ENCODE measurements at regions not wholly inside any gene's neighbourhood (a gene's known extent, or its start where the extent isn't known, plus 50 kb on each side); places are given as distances from the start of the nearest gene placed in this dataset.
A peak's percentile ranks its signal among the peaks of the same experiment; 100 is the strongest.

DNA sequence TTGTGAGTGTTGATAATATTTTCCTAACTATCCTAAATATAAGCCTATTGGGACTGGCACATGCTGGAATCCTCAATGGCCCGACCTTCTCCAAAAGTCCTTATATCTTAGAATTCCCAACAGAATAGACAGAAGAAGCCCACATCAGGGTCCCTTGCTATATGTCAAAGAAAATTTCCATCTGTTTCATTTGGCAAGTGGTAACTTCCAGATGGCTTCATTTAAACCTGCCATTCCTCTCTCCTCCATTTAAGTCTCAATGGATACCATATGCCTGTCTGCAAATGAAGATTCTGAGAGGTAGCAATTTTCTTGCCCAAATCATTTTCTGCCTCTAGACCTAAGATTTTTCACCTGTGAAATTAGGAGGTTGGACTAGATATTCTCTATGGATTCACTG, 73.1 kb upstream of the KCNA4 start:
- no peak for DNase-seq

DNA sequence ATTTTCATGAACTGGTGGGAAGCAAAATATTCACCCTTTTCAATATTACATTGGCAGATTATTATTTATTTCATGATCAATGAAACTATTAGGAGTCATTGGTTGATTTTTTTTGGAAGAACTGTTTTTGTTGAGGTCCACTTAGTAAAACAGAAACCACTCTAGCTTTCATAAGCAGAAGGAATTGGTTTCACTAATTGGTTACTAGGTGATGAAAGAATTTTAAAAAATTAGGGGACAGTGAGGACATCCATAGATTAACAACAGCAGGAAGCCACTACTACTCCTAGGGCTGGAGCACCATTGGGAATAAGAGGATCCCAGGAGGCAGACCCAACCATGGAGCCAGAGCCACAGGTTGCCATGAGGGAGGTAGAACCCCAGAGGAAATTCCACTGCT, 74.4 kb upstream of the KCNA4 start:
- DNase-seq = no peak

- no peak for DNase-seq
Measured at GRCh38 chr11:30091737-30092136, 74.9 kb upstream of the KCNA4 start.

DNA sequence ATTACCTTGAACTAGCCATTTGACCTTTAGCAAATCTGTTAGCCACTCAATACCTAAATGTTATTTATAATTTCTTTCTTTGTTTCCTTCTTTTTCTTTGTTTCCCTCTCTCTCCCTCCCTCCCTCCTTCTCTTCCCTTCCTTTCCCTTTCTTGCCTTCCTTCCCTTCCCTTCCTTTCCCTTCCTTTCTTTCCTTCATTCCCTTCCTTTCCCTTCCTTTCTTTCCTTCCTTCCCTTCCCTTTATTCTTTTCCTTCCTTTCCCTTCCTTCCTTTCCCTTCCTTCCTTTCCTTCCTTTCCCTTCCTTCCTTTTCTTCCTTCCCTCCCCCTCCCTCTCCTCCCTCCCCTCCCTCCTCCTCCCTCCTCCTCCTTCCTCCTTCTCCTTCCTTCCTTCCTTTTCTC, 75.7 kb upstream of the KCNA4 start:
- DNase-seq = no peak

- DNase-seq = no peak
Measured at GRCh38 chr11:30100495-30100894, 83.7 kb upstream of the KCNA4 start.

- DNase-seq = no peak
Measured at GRCh38 chr11:30106222-30107181, 89.7 kb upstream of the KCNA4 start.

DNA sequence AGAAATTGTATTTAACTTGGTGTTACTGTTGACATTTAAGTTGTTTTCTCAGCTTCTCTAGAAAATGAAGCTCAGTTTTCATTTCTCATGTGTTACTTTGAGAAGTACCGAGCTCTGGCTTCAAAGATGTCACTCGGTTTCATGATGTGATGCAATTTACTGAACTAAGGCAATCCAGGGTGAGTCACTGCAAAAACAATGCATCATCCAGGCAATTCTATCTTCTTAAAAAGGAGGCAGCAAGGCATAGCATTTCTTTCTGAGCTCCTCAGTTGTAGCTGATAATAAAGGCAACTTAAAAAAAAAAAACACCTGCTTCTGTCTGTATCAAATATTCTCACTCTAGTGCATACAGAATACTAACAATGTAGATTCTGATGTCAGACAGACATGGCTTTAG, 91.1 kb upstream of the KCNA4 start:
- DNase-seq = no peak

DNA sequence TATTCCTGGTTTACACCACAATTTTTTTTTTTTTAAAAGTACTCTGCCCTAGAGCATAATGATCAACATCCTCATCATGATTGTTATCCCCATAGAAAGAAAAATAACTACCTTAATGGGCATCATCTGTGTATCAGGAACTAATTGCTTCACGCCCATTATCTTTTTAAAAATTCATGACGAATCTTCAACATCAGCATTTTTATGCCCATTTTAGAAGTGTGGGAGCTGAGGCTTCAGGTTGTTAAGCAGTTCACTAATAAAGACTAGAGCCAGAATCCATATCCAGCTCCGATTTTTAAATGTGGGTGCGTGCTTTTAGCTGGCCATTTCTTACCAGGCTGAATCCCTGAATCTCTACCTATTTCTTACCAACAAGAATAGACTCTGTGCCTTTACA, 92.9 kb upstream of the KCNA4 start:
- DNase-seq = no peak

DNA sequence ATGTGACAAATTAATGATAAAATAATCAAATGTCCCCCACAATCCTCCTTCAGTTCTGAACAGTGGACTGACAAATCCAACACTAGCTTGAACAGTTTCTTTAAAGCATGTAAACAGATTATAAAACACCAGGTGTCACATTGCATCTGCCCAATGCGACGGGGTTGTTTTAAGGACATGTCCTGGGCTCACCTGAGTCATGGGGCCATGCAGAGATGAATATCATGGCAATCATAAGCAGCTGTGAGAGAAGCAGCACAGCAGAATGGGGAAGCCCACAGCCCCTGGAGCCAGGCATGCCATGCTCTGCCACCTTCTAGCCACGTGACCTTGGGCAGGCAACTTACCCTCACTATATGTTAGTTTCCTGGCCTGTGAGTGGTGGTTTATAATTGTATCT, 93.9 kb upstream of the KCNA4 start:
- DNase-seq = no peak

DNA sequence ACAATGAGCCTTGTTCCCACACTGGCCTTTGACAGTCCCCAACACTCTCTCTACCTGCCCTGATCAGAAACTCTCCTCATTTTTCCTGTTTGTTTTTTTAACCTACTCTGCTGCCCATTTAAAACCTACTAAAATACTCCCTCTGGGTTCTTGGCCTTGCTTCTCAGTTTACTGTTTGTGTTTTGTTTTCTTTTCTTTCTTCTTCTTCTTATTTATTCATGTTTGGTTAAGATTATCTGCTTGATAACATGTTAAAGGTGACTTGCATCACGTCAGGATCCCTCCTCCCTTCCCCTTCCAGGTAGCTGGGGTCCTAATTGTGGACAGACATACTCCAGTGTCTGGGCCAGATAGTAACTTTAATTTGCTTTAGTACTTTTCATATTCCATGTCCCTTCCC, 95.0 kb upstream of the KCNA4 start:
- no peak for DNase-seq

- DNase-seq = no peak
Measured at GRCh38 chr11:30113326-30113898, 96.6 kb upstream of the KCNA4 start.

DNA sequence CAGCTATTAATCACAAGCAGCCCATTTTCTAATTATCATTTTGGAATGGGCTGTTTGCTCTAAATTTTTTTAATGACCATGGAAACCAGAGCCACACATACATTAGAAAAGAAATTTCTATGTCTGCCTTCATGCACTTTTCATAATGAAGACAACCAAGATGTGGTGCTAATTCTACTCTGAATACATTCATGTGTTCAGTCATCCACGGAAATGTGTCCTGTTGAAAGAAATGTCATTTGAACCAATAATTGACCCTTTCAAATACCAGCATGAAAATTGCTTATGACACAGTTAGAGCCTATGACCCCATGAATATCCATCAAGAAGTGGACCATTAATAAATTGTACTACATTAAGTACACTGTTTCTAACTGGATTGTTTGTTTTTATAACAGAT, 99.7 kb upstream of the KCNA4 start:
- no peak for DNase-seq

DNA sequence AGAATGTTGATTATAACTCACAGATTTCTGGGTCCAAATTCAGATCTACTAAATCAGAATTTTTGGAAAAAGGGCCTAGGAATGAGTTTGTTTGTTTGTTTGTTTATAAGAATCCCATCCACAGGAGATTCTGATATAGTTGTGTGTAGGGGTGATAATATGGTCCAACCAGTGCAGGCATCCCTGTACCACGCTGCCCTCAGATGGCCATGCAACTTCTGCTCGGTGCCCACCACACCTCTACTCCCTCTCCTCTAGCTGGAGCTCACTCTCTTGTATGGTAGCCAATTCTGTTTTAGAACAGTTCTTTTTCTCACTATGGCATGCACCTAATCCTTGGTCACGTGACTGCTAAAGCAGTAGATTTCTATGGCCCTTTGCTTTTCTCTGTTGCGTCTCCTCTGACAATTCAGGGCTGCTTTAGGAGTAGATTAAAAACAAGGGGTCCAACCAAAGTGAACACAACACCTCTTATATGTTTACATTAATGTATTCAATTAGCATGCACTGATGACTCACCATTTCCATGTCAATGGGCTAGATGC, 103.3 kb upstream of the KCNA4 start:
- no peak for DNase-seq

DNA sequence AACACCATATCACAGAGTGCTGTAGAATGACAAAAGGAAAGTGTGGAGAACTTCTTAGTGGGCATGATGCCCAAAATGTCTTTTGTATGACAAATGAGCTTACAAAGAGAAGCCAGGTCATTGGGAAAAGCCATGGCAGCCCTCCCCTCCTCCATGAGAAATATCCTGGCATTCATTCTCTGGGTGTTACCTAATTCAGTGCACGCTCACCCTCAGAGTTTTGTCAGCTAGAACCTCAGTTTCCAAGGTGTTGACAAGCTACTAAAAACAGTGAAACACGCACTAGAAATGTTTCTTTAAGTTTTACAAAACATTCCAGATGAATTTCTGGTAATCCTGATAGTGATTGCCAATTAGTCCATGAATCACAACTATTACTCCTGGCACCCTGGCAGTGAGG, 105.4 kb upstream of the FSHB start:
- no peak for DNase-seq

DNA sequence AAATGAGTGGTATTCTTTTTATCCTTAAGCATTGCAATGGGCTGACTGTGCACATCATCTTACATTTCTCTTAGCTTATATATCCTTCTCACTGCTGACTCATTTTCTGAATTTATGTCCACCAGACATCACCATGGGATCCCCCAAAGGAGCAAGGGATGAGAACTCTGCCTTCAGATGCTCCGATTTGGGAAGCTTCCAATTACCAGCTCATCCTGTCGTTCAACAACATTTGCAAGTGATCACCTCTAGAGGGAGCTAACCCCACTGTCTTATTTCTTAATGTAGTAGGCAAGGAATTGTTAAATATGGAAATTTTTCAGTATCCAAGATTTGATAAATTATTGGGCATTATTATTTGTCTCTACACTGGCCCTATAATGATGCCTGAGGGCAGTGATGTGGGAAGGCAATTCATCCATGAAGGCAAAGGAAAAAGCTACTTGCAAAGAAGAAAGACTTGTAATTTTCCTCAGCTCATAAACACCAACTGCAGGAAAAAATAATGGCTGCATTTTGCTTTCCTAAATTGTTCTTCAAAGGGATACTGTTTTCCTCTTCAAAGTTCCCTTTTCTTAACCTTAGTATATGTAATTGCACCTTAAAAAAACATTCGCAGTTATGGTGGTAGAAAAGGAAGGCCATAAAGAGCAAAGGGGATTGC, 102.4 kb upstream of the FSHB start:
- peak; percentile 28 for DNase-seq

DNA sequence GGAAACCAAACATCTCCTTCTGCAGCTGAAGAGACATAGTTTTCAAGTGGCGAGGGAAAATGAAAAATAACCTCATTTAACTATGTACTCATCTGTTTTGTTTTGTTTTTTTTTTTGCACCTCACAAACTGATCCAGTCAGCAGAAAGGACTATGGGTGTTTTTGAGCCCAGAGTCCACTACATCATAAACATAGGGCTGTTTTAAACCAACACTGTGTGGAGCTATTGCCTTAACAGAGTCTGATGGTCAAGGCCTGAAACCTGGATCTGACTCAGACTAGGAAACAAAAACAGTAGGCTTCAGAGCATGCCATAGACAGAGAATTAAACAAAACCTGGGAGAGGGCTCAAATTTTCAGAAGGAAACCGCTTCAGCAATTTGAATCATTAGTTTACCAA, 99.3 kb upstream of the FSHB start:
- peak; percentile 7 for DNase-seq

GRCh38 chr11:30133281-30133680, 97.5 kb upstream of the FSHB start:
- DNase-seq = no peak

GRCh38 chr11:30143098-30143705, 87.6 kb upstream of the FSHB start:
- peak; percentile 15 for DNase-seq

- DNase-seq = no peak
Measured at GRCh38 chr11:30147293-30147692, 83.5 kb upstream of the FSHB start.

GRCh38 chr11:30149998-30150397, 80.8 kb upstream of the FSHB start:
- no peak for DNase-seq

DNA sequence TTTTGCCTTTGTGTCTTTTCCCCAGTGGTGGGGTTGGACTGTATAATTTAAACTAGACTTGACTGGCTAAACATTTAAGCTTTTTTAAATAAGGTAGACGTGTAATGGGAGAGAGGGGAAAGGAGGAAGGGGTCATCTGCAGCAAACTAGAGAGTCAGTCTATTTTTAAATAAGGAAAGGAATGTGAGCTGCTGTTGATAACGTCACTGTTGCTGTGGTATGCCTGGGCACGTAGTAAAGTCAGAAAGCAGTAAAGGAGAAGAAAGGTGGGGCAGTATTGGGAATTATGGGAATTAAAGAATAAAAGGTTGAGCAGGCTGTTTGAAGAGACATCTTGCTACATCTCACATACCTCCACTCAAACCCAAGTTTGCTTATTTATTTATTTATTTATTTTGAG, 80.4 kb upstream of the FSHB start:
- DNase-seq = no peak

- DNase-seq = no peak
Measured at GRCh38 chr11:30153008-30153407, 77.8 kb upstream of the FSHB start.
